ENCODE measurements at regions not wholly inside any gene's neighbourhood (a gene's known extent, or its start where the extent isn't known, plus 50 kb on each side); places are given as distances from the start of the nearest gene placed in this dataset.

DNA sequence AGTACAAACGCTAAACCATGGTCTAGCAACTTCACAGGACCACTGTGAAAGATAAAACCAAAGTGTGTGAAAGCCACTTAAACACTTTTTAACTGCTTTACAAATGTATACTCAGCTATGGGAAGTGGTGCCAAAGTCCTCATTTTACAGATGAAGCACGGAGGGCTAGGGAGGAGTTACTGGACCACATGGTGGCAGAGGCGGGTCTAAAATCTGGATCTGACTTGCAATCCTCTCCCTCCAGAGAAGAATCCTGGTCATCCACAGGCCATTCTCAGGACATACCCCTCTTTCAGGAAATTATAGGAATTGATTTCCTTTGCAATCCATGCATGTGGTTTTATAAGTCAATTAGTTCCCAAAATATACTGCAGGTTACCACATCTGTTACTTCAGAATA lies 84.6 kb upstream of the GYPC start:
- no peaks in the 10 kb centered on the region for H3K27me3 Mint-ChIP-seq (ENCODE audit: insufficient read depth)
- H3K27ac Mint-ChIP-seq, result no peak overlapping the region
- WGBS, 2 experiments (ENCODE audit: insufficient coverage in 1 of 2, insufficient read length in 1 of 2), result 69 to 100% methylated on average over 1 to 3 of the region's 3 CpGs
- no peaks in the 10 kb centered on the region for H3K27me3 ChIP-seq (ENCODE audit: control insufficient read depth, insufficient read depth, low read length, poor library complexity, severe bottlenecking)
- H3K36me3 Mint-ChIP-seq (ENCODE audit: low read depth), result no peaks in the 10 kb centered on the region
- no peaks in the 10 kb centered on the region for H3K36me3 ChIP-seq (ENCODE audit: control insufficient read depth, insufficient read depth, low read length)
- H3K9me3 ChIP-seq (ENCODE audit: control insufficient read depth, low read length), result no peaks in the 10 kb centered on the region
- H3K4me1 Mint-ChIP-seq, result no peaks in the 10 kb centered on the region
- no peak overlapping the region for H3K9ac ChIP-seq (ENCODE audit: extremely low read depth, low read length, poor library complexity, severe bottlenecking)
- H3K27ac ChIP-seq (ENCODE audit: low read depth, low read length), result no peak overlapping the region
- DNase-seq, result no peak
- no peaks in the 10 kb centered on the region for H3K9me3 Mint-ChIP-seq
- no peak overlapping the region for H3K4me3 ChIP-seq (ENCODE audit: low read length)
- TF ChIP-seq, protein P1, sequence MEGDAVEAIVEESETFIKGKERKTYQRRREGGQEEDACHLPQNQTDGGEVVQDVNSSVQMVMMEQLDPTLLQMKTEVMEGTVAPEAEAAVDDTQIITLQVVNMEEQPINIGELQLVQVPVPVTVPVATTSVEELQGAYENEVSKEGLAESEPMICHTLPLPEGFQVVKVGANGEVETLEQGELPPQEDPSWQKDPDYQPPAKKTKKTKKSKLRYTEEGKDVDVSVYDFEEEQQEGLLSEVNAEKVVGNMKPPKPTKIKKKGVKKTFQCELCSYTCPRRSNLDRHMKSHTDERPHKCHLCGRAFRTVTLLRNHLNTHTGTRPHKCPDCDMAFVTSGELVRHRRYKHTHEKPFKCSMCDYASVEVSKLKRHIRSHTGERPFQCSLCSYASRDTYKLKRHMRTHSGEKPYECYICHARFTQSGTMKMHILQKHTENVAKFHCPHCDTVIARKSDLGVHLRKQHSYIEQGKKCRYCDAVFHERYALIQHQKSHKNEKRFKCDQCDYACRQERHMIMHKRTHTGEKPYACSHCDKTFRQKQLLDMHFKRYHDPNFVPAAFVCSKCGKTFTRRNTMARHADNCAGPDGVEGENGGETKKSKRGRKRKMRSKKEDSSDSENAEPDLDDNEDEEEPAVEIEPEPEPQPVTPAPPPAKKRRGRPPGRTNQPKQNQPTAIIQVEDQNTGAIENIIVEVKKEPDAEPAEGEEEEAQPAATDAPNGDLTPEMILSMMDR (conservative IDR thresholded peaks at IDR 0.05), result no peak
- no peak overlapping the region for H3K4me3 Mint-ChIP-seq
- H3K4me1 ChIP-seq (ENCODE audit: control insufficient read depth, insufficient read depth, low read length), result no peaks in the 10 kb centered on the region

DNA sequence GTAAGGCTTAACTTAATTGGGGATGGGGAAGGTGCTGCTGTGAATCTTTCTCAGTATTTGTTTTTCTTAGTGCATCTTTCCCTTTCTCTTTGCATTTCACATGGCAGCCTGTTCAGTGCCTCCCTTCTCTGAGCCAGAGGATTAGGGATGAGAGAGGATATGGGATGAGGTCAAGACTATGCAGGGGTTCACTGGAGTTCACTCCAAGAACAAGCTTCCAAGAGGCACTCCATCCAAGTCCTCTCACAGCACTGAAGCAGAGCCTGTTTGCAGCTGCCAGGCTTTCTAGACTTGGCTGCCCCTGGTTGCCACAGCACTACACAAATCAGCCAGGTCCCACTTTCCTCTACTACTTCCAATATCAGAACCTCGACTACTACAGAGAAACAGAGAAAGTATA lies 80.3 kb upstream of the GYPC start:
- H3K9me3 Mint-ChIP-seq, result no peaks in the 10 kb centered on the region
- H3K36me3 ChIP-seq (ENCODE audit: control insufficient read depth, insufficient read depth, low read length), result no peaks in the 10 kb centered on the region
- WGBS, 2 experiments (ENCODE audit: insufficient coverage in 1 of 2, insufficient read length in 1 of 2), result 83% methylated on average over 1 of the region's 1 CpG; no CpG with 5 or more reads in 1 of the 2 experiments
- H3K27me3 Mint-ChIP-seq (ENCODE audit: insufficient read depth), result no peaks in the 10 kb centered on the region
- DNase-seq, result no peak
- H3K27ac ChIP-seq (ENCODE audit: low read depth, low read length), result no peak overlapping the region
- TF ChIP-seq, protein P1 (conservative IDR thresholded peaks at IDR 0.05), result no peak
- no peaks in the 10 kb centered on the region for H3K36me3 Mint-ChIP-seq (ENCODE audit: low read depth)
- no peak overlapping the region for H3K27ac Mint-ChIP-seq
- H3K9ac ChIP-seq (ENCODE audit: extremely low read depth, low read length, poor library complexity, severe bottlenecking), result no peak overlapping the region
- H3K4me3 Mint-ChIP-seq, result no peak overlapping the region
- H3K4me1 ChIP-seq (ENCODE audit: control insufficient read depth, insufficient read depth, low read length), result no peaks in the 10 kb centered on the region
- H3K9me3 ChIP-seq (ENCODE audit: control insufficient read depth, low read length), result no peaks in the 10 kb centered on the region
- no peaks in the 10 kb centered on the region for H3K4me1 Mint-ChIP-seq
- H3K27me3 ChIP-seq (ENCODE audit: control insufficient read depth, insufficient read depth, low read length, poor library complexity, severe bottlenecking), result no peaks in the 10 kb centered on the region
- no peak overlapping the region for H3K4me3 ChIP-seq (ENCODE audit: low read length)

DNA sequence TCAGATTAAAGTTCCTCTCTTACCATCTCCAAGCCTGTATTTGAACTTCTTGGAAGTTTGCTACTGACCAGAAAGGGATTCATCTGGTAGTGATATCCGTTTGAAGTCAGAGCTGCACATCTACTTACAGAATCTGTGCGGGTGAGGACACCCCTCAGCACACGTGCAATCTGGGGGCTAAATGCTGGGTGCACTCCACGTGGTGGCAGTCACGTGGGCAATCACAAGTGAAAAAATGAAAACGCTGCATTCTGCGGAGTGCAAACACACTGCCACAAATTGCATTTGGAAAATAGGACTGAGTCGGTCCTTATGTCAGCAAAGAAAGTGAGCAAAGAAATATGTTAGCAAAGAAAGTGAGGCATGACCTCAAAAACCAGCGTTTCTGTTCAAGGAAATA lies 76.1 kb upstream of the GYPC start:
- H3K4me3 ChIP-seq (ENCODE audit: low read length), result no peak overlapping the region
- no peak for DNase-seq
- Mint-ChIP-seq H3K9me3 (no peaks in the 10 kb centered on the region), H3K4me1 (no peaks in the 10 kb centered on the region), H3K27me3 (ENCODE audit: insufficient read depth) (no peaks in the 10 kb centered on the region), H3K36me3 (ENCODE audit: low read depth) (no peaks in the 10 kb centered on the region), H3K4me3 (no peak overlapping the region), H3K27ac (no peak overlapping the region)
- TF ChIP-seq, protein P1 (conservative IDR thresholded peaks at IDR 0.05), result no peak
- no peak overlapping the region for H3K27ac ChIP-seq (ENCODE audit: low read depth, low read length)
- no peaks in the 10 kb centered on the region for H3K4me1 ChIP-seq (ENCODE audit: control insufficient read depth, insufficient read depth, low read length)
- no peaks in the 10 kb centered on the region for H3K36me3 ChIP-seq (ENCODE audit: control insufficient read depth, insufficient read depth, low read length)
- no peaks in the 10 kb centered on the region for H3K27me3 ChIP-seq (ENCODE audit: control insufficient read depth, insufficient read depth, low read length, poor library complexity, severe bottlenecking)
- no peak overlapping the region for H3K9ac ChIP-seq (ENCODE audit: extremely low read depth, low read length, poor library complexity, severe bottlenecking)
- 90 to 96% methylated on average over 9 of the region's 9 CpGs for whole genome bisulfite sequencing, 2 experiments (ENCODE audit: insufficient coverage in 1 of 2, insufficient read length in 1 of 2)
- H3K9me3 ChIP-seq (ENCODE audit: control insufficient read depth, low read length), result no peaks in the 10 kb centered on the region
